A549 (cell line): ENCODE measurements at regions not wholly inside any gene's neighbourhood (a gene's known extent, or its start where the extent isn't known, plus 50 kb on each side); places are given as distances from the start of the nearest gene placed in this dataset.

ENCODE experiments used
- ATAC-seq, 2 experiments: fragments of 200-7000 bp in 1 of 2; fragments of >200 bp in 1 of 2; cut with Nextera tagmentation in 1 of 2; cut with Tn5 transposase in 1 of 2; 3 replicates each; pipeline versions ENCODE4 v1.8.0 to v1.9.1; 2018 to 2020; ENCODE audit warnings: mild to moderate bottlenecking in 1 of 2, moderate library complexity in 1 of 2
- CTCF ChIA-PET: fragments of 300-600 bp; sonication (Branson Sonifier 250); formaldehyde crosslinking; extraction: SDS; loops from one replicate; lab custom pipeline; 2021; ENCODE audit warnings: antibody characterized with exemption, inconsistent platforms; lab: Yijun Ruan, JAX
- POLR2A ChIA-PET: fragments of 350-600 bp; formaldehyde crosslinking; extraction: SDS; loops from one replicate; lab custom pipeline; 2021; ENCODE audit warnings: antibody characterized with exemption, inconsistent platforms; lab: Yijun Ruan, JAX
- DNase-seq, 2 experiments: peaks; one replicate each; pipeline versions ENCODE4 v3.0.0 to v3.0.0-alpha.2; 2011 to 2016; ENCODE audit warnings: low read depth in 1 of 2, low spot score in 1 of 2
- FAIRE-seq: peaks from 2 replicates; lab custom pipeline; 2011; peaks lifted over from hg19 to GRCh38; lab: Jason Lieb, UNC
- H3K27ac ChIP-seq, 2 experiments: fragments of >200 bp; sonication (Bioruptor Twin); formaldehyde crosslinking; 3 replicates each; pipeline ENCODE4 v1.5.1; 2016 to 2017
- H3K4me1 ChIP-seq: fragments of >200 bp; sonication (Bioruptor Twin); formaldehyde crosslinking; 3 replicates; pipeline ENCODE4 v1.6.1; 2016
- H3K4me2 ChIP-seq: fragments of >200 bp; sonication (Bioruptor Twin); formaldehyde crosslinking; 3 replicates; pipeline ENCODE4 v1.6.1; 2016
- H3K4me3 ChIP-seq: fragments of >200 bp; sonication (Bioruptor Twin); formaldehyde crosslinking; 3 replicates; pipeline ENCODE4 v1.5.1; 2016
- H3K9me3 ChIP-seq: fragments of >200 bp; sonication (Bioruptor Twin); formaldehyde crosslinking; 3 replicates; pipeline ENCODE4 v1.6.1; 2016
- ATOH8 ChIP-seq: fragments of 250-450 bp; sonication (Bioruptor Pico); IDR thresholded peaks from 2 replicates; pipeline ENCODE4 v1.5.0; 2020; ENCODE audit warnings: low read depth, mild to moderate bottlenecking, moderate library complexity
- BCL3 ChIP-seq: fragments of >200 bp; sonication (Bioruptor Twin); formaldehyde crosslinking; IDR thresholded peaks from 3 replicates; pipeline ENCODE4 v1.6.1; 2016
- BHLHE40 ChIP-seq: IDR thresholded peaks from 2 replicates; pipeline ENCODE4 v1.6.1; 2012; ENCODE audit warnings: low read depth, low read length, inconsistent platforms
- CBX2 ChIP-seq: fragments of 200-600 bp; sonication (generic); IDR thresholded peaks from 2 replicates; pipeline ENCODE4 v1.6.1; 2016; ENCODE audit warnings: low read depth, mild to moderate bottlenecking, borderline replicate concordance
- CEBPB ChIP-seq, 2 experiments: fragments of >200 bp in 1 of 2; sonication (Bioruptor Twin) in 1 of 2; formaldehyde crosslinking in 1 of 2; IDR thresholded peaks; 2 replicates each; pipeline ENCODE4 v1.6.1; 2012 to 2016
- CHD4 ChIP-seq: fragments of 200-600 bp; sonication (generic); IDR thresholded peaks from 2 replicates; pipeline ENCODE4 v1.6.1; 2016; ENCODE audit warnings: antibody characterized with exemption, mild to moderate bottlenecking, borderline replicate concordance
- CTCF ChIP-seq: fragments of >200 bp; sonication (Bioruptor Twin); formaldehyde crosslinking; IDR thresholded peaks from 3 replicates; pipeline ENCODE4 v1.5.1; 2016
- EHMT2 ChIP-seq: fragments of 200-600 bp; sonication (generic); IDR thresholded peaks from 2 replicates; pipeline ENCODE4 v1.6.1; 2016; ENCODE audit warnings: antibody characterized with exemption, low read depth, mild to moderate bottlenecking, moderate library complexity
- ESRRA ChIP-seq: fragments of 150-350 bp; IDR thresholded peaks from 2 replicates; pipeline ENCODE4 v1.6.1; 2014; ENCODE audit warnings: mild to moderate bottlenecking, low read length, borderline replicate concordance
- FOSL2 ChIP-seq, 2 experiments: fragments of 450-650 bp in 1 of 2; fragments of >200 bp in 1 of 2; sonication (Bioruptor Twin) in 1 of 2; formaldehyde crosslinking; IDR thresholded peaks; 2 replicates each; pipeline versions ENCODE4 v1.5.0 to v1.6.1; 2016 to 2020; ENCODE audit warnings: mild to moderate bottlenecking in 1 of 2, moderate library complexity in 1 of 2
- FOXS1 ChIP-seq: fragments of 250-450 bp; sonication (Bioruptor Pico); IDR thresholded peaks from 2 replicates; pipeline ENCODE4 v1.5.0; 2020; ENCODE audit warnings: mild to moderate bottlenecking, moderate library complexity
- HDAC2 ChIP-seq: fragments of 200-600 bp; sonication (generic); IDR thresholded peaks from 2 replicates; pipeline ENCODE4 v1.6.1; 2016
- HEYL ChIP-seq: fragments of 250-450 bp; sonication (Bioruptor Pico); IDR thresholded peaks from 2 replicates; pipeline ENCODE4 v1.8.0; 2021; ENCODE audit warnings: mild to moderate bottlenecking, moderate library complexity
- JUN ChIP-seq, 2 experiments: fragments of >200 bp; sonication (Bioruptor Twin); formaldehyde crosslinking; IDR thresholded peaks; 2 replicates in 1 of 2; 3 replicates in 1 of 2; pipeline ENCODE4 v1.6.1; 2016 to 2017
- JUNB ChIP-seq: fragments of >200 bp; sonication (Bioruptor Twin); formaldehyde crosslinking; IDR thresholded peaks from 2 replicates; pipeline ENCODE4 v1.6.1; 2016
- KDM5A ChIP-seq: fragments of 200-600 bp; sonication (generic); IDR thresholded peaks from 2 replicates; pipeline ENCODE4 v1.6.1; 2016; ENCODE audit warnings: antibody characterized with exemption, mild to moderate bottlenecking
- MAFK ChIP-seq: fragments of 450-650 bp; IDR thresholded peaks from 2 replicates; pipeline ENCODE4 v1.6.1; 2014; ENCODE audit not compliant: partially characterized antibody
- MAZ ChIP-seq: fragments of 150-350 bp; IDR thresholded peaks from 2 replicates; pipeline ENCODE4 v1.6.1; 2014; ENCODE audit warnings: antibody characterized with exemption, low read depth, low read length, borderline replicate concordance
- NPAS2 ChIP-seq: fragments of 250-450 bp; sonication (Bioruptor Pico); IDR thresholded peaks from 2 replicates; pipeline ENCODE4 v1.8.0; 2022; ENCODE audit warnings: mild to moderate bottlenecking, moderate library complexity, borderline replicate concordance
- NR3C1 ChIP-seq: fragments of >200 bp; sonication (Bioruptor Twin); formaldehyde crosslinking; IDR thresholded peaks from 3 replicates; pipeline ENCODE4 v1.6.1; 2017
- PHF8 ChIP-seq: fragments of 200-600 bp; sonication (generic); IDR thresholded peaks from 2 replicates; pipeline ENCODE4 v1.6.1; 2016; ENCODE audit warnings: low read depth, mild to moderate bottlenecking, antibody characterized with exemption, moderate library complexity, borderline replicate concordance
- POLR2A ChIP-seq: IDR thresholded peaks from 2 replicates; pipeline ENCODE4 v1.6.1; 2012; ENCODE audit warnings: mild to moderate bottlenecking, low read length
- RFX5 ChIP-seq: fragments of 450-650 bp; IDR thresholded peaks from 2 replicates; pipeline ENCODE4 v1.7.1; 2014; ENCODE audit warnings: antibody characterized with exemption, mild to moderate bottlenecking, moderate library complexity
- RNF2 ChIP-seq: fragments of 200-600 bp; sonication (generic); IDR thresholded peaks from 2 replicates; pipeline ENCODE4 v1.6.1; 2016; ENCODE audit warnings: low read depth, mild to moderate bottlenecking, antibody characterized with exemption, moderate library complexity, borderline replicate concordance
- TP53 ChIP-seq: fragments of 250-450 bp; sonication (Bioruptor Pico); IDR thresholded peaks from 2 replicates; pipeline ENCODE4 v1.5.0; 2021; ENCODE audit warnings: mild to moderate bottlenecking, moderate library complexity
- ZC3H11A ChIP-seq: fragments of 450-650 bp; IDR thresholded peaks from 2 replicates; pipeline ENCODE4 v1.6.1; 2014; ENCODE audit warnings: antibody characterized with exemption, mild to moderate bottlenecking
- ZFP36 ChIP-seq: fragments of 450-650 bp; IDR thresholded peaks from 2 replicates; pipeline ENCODE4 v1.6.1; 2014; ENCODE audit warnings: borderline replicate concordance; ENCODE audit not compliant: partially characterized antibody
- ZSCAN20 ChIP-seq: fragments of 250-450 bp; sonication (Bioruptor Pico); IDR thresholded peaks from 2 replicates; pipeline ENCODE4 v1.8.0; 2022; ENCODE audit warnings: mild to moderate bottlenecking, moderate library complexity
- WGBS: methylation state at CpG from one replicate; pipeline ENCODE4 v1.1.6; 2017; ENCODE audit errors: missing lambda C conversion rate; 5-methylcytosine and 5-hydroxymethylcytosine counted together
- TF ChIP-seq, protein P1 (sequence below): fragments of >200 bp; sonication (Bioruptor Twin); formaldehyde crosslinking; IDR thresholded peaks from 2 replicates; pipeline ENCODE4 v1.6.1; 2016
- TF ChIP-seq, protein P2 (sequence below): fragments of 200-600 bp; sonication (generic); IDR thresholded peaks from 2 replicates; pipeline ENCODE4 v1.6.1; 2016; ENCODE audit warnings: antibody characterized with exemption, mild to moderate bottlenecking, moderate library complexity

DNA sequence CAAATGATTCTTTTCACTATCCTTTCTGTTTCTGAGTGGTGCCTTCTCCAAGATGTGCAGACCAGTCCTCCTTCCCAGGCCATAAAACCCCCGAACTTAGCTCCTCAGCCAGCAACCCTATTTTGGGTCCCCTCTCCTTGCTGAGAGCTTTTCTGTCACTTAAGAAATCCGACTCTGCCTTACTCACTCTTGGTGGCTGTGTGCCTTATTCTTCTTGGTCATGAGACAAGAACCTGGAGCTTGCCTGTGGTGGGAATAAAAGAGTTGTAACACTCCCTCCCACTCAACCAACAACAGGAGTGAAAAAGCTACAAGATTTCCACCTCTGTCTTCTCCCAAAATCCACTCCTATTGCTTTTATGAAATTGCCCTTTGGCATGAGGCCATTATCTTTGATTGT, 62.6 kb downstream of the RPS12 start:
- 31% methylated on average over 2 of the region's 2 CpGs for WGBS
- no peak for FAIRE-seq
- H3K27ac ChIP-seq, result no peak overlapping the region
- H3K4me1 ChIP-seq, result no peaks in the 10 kb centered on the region
- TF ChIP-seq TP53 (CRISPR knock-in tag), result no peak
- TF ChIP-seq, all 56 proteins: peak for 0
- peaks cover 6% of the 10 kb centered on the region; the same call in 1 of the 3 replicates for H3K9me3 ChIP-seq
- POLR2A ChIA-PET, result no interaction called here
- no peak overlapping the region for H3K4me3 ChIP-seq
- CTCF ChIA-PET, result interaction anchor here (0.6 kb wide), 1 partner anchor 159 kb away, joined by 3 read pairs; no protein-coding TSS in a partner anchor
- no peak for ATAC-seq
- DNase-seq, result no peak
- no peak overlapping the region for H3K4me2 ChIP-seq

DNA sequence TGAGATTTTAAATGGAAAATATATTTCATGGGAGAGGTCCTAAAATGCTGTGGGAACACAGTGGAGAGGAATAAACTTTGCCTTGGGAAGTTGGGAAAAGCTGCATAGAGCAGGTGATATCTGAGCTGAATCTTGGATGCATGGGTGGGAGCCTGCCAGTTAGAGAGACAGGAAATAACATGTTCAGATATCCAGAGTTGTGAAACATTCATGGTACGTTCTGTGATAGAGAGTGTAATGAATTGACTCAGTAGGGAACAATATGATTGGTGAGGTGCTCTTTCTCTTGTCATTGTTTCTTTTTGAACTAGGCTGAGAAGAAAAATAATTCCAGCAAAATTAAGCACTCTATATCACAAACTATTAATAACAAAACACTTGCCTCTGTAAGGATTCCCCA, 72.8 kb downstream of the RPS12 start:
- 61% methylated on average over 1 of the region's 1 CpG for WGBS
- no peak overlapping the region for H3K27ac ChIP-seq
- no peak for ATAC-seq
- no peaks in the 10 kb centered on the region for H3K9me3 ChIP-seq
- no peak for FAIRE-seq
- DNase-seq, result no peak
- H3K4me2 ChIP-seq, result no peak overlapping the region
- TF ChIP-seq ZSCAN20 (no peak), BHLHE40 (no peak), FOSL2 (IDR thresholded peaks at IDR 0.05) (no peak), FOSL2 (CRISPR knock-in tag; IDR thresholded peaks at IDR 0.05) (no peak), JUN (IDR thresholded peaks at IDR 0.05) (no peak), CEBPB (IDR thresholded peaks at IDR 0.05) (no peak), HEYL (CRISPR knock-in tag) (no peak), MAZ (no peak), CHD4 (no peak), BCL3 (no peak), PHF8 (no peak), CBX2 (no peak), MAFK (no peak), ZFP36 (no peak), POLR2A (no peak), HDAC2 (no peak)
- TF ChIP-seq, protein P1, sequence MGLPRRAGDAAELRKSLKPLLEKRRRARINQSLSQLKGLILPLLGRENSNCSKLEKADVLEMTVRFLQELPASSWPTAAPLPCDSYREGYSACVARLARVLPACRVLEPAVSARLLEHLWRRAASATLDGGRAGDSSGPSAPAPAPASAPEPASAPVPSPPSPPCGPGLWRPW, result no peak
- TF ChIP-seq, protein P2, sequence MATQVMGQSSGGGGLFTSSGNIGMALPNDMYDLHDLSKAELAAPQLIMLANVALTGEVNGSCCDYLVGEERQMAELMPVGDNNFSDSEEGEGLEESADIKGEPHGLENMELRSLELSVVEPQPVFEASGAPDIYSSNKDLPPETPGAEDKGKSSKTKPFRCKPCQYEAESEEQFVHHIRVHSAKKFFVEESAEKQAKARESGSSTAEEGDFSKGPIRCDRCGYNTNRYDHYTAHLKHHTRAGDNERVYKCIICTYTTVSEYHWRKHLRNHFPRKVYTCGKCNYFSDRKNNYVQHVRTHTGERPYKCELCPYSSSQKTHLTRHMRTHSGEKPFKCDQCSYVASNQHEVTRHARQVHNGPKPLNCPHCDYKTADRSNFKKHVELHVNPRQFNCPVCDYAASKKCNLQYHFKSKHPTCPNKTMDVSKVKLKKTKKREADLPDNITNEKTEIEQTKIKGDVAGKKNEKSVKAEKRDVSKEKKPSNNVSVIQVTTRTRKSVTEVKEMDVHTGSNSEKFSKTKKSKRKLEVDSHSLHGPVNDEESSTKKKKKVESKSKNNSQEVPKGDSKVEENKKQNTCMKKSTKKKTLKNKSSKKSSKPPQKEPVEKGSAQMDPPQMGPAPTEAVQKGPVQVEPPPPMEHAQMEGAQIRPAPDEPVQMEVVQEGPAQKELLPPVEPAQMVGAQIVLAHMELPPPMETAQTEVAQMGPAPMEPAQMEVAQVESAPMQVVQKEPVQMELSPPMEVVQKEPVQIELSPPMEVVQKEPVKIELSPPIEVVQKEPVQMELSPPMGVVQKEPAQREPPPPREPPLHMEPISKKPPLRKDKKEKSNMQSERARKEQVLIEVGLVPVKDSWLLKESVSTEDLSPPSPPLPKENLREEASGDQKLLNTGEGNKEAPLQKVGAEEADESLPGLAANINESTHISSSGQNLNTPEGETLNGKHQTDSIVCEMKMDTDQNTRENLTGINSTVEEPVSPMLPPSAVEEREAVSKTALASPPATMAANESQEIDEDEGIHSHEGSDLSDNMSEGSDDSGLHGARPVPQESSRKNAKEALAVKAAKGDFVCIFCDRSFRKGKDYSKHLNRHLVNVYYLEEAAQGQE, result no peak
- H3K4me1 ChIP-seq, result no peaks in the 10 kb centered on the region
- no peak overlapping the region for H3K4me3 ChIP-seq
- ChIA-PET CTCF (no interaction called here), POLR2A (no interaction called here)

GRCh38 chr6:132888701-132889100, 74.3 kb downstream of the RPS12 start:
- DNase-seq, result no peak
- H3K4me3 ChIP-seq, result no peak overlapping the region
- no peak for ATAC-seq
- H3K4me1 ChIP-seq, result no peaks in the 10 kb centered on the region
- H3K9me3 ChIP-seq, result no peaks in the 10 kb centered on the region
- ChIA-PET CTCF (no interaction called here), POLR2A (no interaction called here)
- FAIRE-seq, result no peak
- no peak overlapping the region for H3K27ac ChIP-seq
- WGBS, result 67% methylated on average over 2 of the region's 2 CpGs
- no peak overlapping the region for H3K4me2 ChIP-seq
- no peak for TF ChIP-seq ATOH8
- TF ChIP-seq FOXS1, result no peak
- TF ChIP-seq MAZ, result no peak
- no peak for TF ChIP-seq PHF8
- no peak for TF ChIP-seq RNF2
- no peak for TF ChIP-seq ESRRA
- no peak for TF ChIP-seq CTCF
- no peak for TF ChIP-seq NR3C1
- TF ChIP-seq ZC3H11A, result no peak
- no peak for TF ChIP-seq EHMT2
- no peak for TF ChIP-seq JUNB
- TF ChIP-seq NPAS2 (CRISPR knock-in tag), result no peak
- no peak for TF ChIP-seq RFX5
- no peak for TF ChIP-seq KDM5A
